Activated CD4-positive, alpha-beta memory T cell treated with anti-CD3 and anti-CD28 coated beads, Interleukin-2, amount 10 ng/mL, durations not matched to agents 7 days and 5 days (primary cell): ENCODE measurements at regions not wholly inside any gene's neighbourhood (a gene's known extent, or its start where the extent isn't known, plus 50 kb on each side); places are given as distances from the start of the nearest gene placed in this dataset.

Experiments used
- CTCF ChIA-PET: fragments of 350-600 bp; sonication (Branson Sonifier 250); formaldehyde crosslinking; loops from one replicate; lab custom pipeline; 2021; ENCODE audit warnings: antibody characterized with exemption, inconsistent platforms; lab: Charles Lee
- POLR2A ChIA-PET: fragments of 350-600 bp; sonication (Branson Sonifier 250); formaldehyde crosslinking; loops from one replicate; lab custom pipeline; 2021; ENCODE audit warnings: antibody characterized with exemption; lab: Charles Lee
- DNase-seq: peaks from one replicate; pipeline ENCODE4 v3.0.0-alpha.2; 2020
- H3K27ac Mint-ChIP-seq: one replicate; pipeline ENCODE4 v1.8.0; 2021; ENCODE audit warnings: mild to moderate bottlenecking, mixed read lengths
- H3K27me3 Mint-ChIP-seq: one replicate; pipeline ENCODE4 v1.8.0; 2021; ENCODE audit warnings: mixed read lengths
- H3K36me3 Mint-ChIP-seq: one replicate; pipeline ENCODE4 v1.8.0; 2021; ENCODE audit warnings: low read depth, mixed read lengths
- H3K4me1 Mint-ChIP-seq: one replicate; pipeline ENCODE4 v1.8.0; 2021; ENCODE audit warnings: mixed read lengths
- H3K4me3 Mint-ChIP-seq: one replicate; pipeline ENCODE4 v1.8.0; 2021; ENCODE audit warnings: mild to moderate bottlenecking, mixed read lengths
- H3K9me3 Mint-ChIP-seq: one replicate; pipeline ENCODE4 v1.8.0; 2021; ENCODE audit warnings: mixed read lengths

GRCh38 chr5:10090074-10090473, 159.6 kb downstream of the ATPSCKMT start:
- Mint-ChIP-seq H3K27me3 (no peaks in the 10 kb centered on the region), H3K27ac (no peak overlapping the region), H3K4me1 (no peaks in the 10 kb centered on the region), H3K4me3 (no peak overlapping the region), H3K36me3 (no peaks in the 10 kb centered on the region), H3K9me3 (peaks cover 5% of the 10 kb centered on the region)
- POLR2A ChIA-PET: no interaction called here
- CTCF ChIA-PET: no interaction called here
- no peak for DNase-seq

GRCh38 chr5:10085185-10085584, 164.5 kb downstream of the ATPSCKMT start:
- H3K4me1 Mint-ChIP-seq: no peaks in the 10 kb centered on the region
- no peaks in the 10 kb centered on the region for H3K36me3 Mint-ChIP-seq
- no peaks in the 10 kb centered on the region for H3K27me3 Mint-ChIP-seq
- CTCF ChIA-PET: no interaction called here
- no peak overlapping the region for H3K4me3 Mint-ChIP-seq
- DNase-seq: no peak
- no peak overlapping the region for H3K27ac Mint-ChIP-seq
- POLR2A ChIA-PET: no interaction called here
- no peaks in the 10 kb centered on the region for H3K9me3 Mint-ChIP-seq

GRCh38 chr5:10081584-10081983, 168.1 kb downstream of the ATPSCKMT start:
- Mint-ChIP-seq H3K27me3 (no peaks in the 10 kb centered on the region), H3K27ac (no peak overlapping the region), H3K9me3 (no peaks in the 10 kb centered on the region), H3K36me3 (no peaks in the 10 kb centered on the region), H3K4me1 (no peaks in the 10 kb centered on the region), H3K4me3 (no peak overlapping the region)
- ChIA-PET CTCF (no interaction called here), POLR2A (no interaction called here)
- DNase-seq: no peak

GRCh38 chr5:10077791-10078545, 171.7 kb downstream of the ATPSCKMT start:
- Mint-ChIP-seq H3K4me3 (no peak overlapping the region), H3K27me3 (no peaks in the 10 kb centered on the region), H3K27ac (no peak overlapping the region), H3K9me3 (no peaks in the 10 kb centered on the region), H3K4me1 (no peaks in the 10 kb centered on the region), H3K36me3 (no peaks in the 10 kb centered on the region)
- ChIA-PET CTCF (no interaction called here), POLR2A (no interaction called here)
- no peak for DNase-seq

- Mint-ChIP-seq H3K36me3 (no peaks in the 10 kb centered on the region), H3K4me3 (no peak overlapping the region), H3K4me1 (no peaks in the 10 kb centered on the region), H3K27ac (no peak overlapping the region), H3K9me3 (no peaks in the 10 kb centered on the region), H3K27me3 (no peaks in the 10 kb centered on the region)
- POLR2A ChIA-PET: no interaction called here
- no peak for DNase-seq
- CTCF ChIA-PET: no interaction called here
Observed at GRCh38 chr5:10073441-10074104, 176.1 kb downstream of the ATPSCKMT start.

- Mint-ChIP-seq H3K9me3 (peaks cover 13% of the 10 kb centered on the region), H3K36me3 (no peaks in the 10 kb centered on the region), H3K27me3 (no peaks in the 10 kb centered on the region), H3K27ac (no peak overlapping the region), H3K4me1 (no peaks in the 10 kb centered on the region), H3K4me3 (no peak overlapping the region)
- no peak for DNase-seq
- POLR2A ChIA-PET: no interaction called here
- CTCF ChIA-PET: no interaction called here
Observed at GRCh38 chr5:10069637-10070313, 179.9 kb downstream of the ATPSCKMT start.

GRCh38 chr5:10065428-10066000, 184.2 kb downstream of the ATPSCKMT start:
- POLR2A ChIA-PET: no interaction called here
- no peak overlapping the region for H3K4me3 Mint-ChIP-seq
- DNase-seq: no peak
- H3K4me1 Mint-ChIP-seq: no peaks in the 10 kb centered on the region
- H3K27me3 Mint-ChIP-seq: no peaks in the 10 kb centered on the region
- no peaks in the 10 kb centered on the region for H3K36me3 Mint-ChIP-seq
- CTCF ChIA-PET: no interaction called here
- H3K9me3 Mint-ChIP-seq: peaks cover 13% of the 10 kb centered on the region
- H3K27ac Mint-ChIP-seq: no peak overlapping the region

GRCh38 chr5:10064546-10065195, 185.0 kb downstream of the ATPSCKMT start:
- ChIA-PET POLR2A (no interaction called here), CTCF (no interaction called here)
- Mint-ChIP-seq H3K36me3 (no peaks in the 10 kb centered on the region), H3K27me3 (no peaks in the 10 kb centered on the region), H3K27ac (no peak overlapping the region), H3K4me1 (no peaks in the 10 kb centered on the region), H3K9me3 (peaks cover 13% of the 10 kb centered on the region), H3K4me3 (no peak overlapping the region)
- no peak for DNase-seq

- ChIA-PET CTCF (no interaction called here), POLR2A (no interaction called here)
- Mint-ChIP-seq H3K27me3 (no peaks in the 10 kb centered on the region), H3K27ac (no peak overlapping the region), H3K4me1 (no peaks in the 10 kb centered on the region), H3K9me3 (peaks cover 13% of the 10 kb centered on the region), H3K4me3 (no peak overlapping the region), H3K36me3 (no peaks in the 10 kb centered on the region)
- DNase-seq: no peak
Observed at GRCh38 chr5:10063997-10064396, 185.7 kb downstream of the ATPSCKMT start.

- H3K36me3 Mint-ChIP-seq: no peaks in the 10 kb centered on the region
- H3K9me3 Mint-ChIP-seq: no peaks in the 10 kb centered on the region
- no peak for DNase-seq
- ChIA-PET CTCF (no interaction called here), POLR2A (no interaction called here)
- no peaks in the 10 kb centered on the region for H3K4me1 Mint-ChIP-seq
- H3K27me3 Mint-ChIP-seq: no peaks in the 10 kb centered on the region
- H3K27ac Mint-ChIP-seq: no peak overlapping the region
- no peak overlapping the region for H3K4me3 Mint-ChIP-seq
Observed at GRCh38 chr5:10059980-10060379, 189.7 kb downstream of the ATPSCKMT start.

- ChIA-PET POLR2A (no interaction called here), CTCF (no interaction called here)
- no peaks in the 10 kb centered on the region for H3K27me3 Mint-ChIP-seq
- no peak overlapping the region for H3K4me3 Mint-ChIP-seq
- no peaks in the 10 kb centered on the region for H3K4me1 Mint-ChIP-seq
- H3K9me3 Mint-ChIP-seq: no peaks in the 10 kb centered on the region
- no peak for DNase-seq
- H3K36me3 Mint-ChIP-seq: no peaks in the 10 kb centered on the region
- no peak overlapping the region for H3K27ac Mint-ChIP-seq
Observed at GRCh38 chr5:10059556-10059955, 190.1 kb downstream of the ATPSCKMT start.

- no peaks in the 10 kb centered on the region for H3K36me3 Mint-ChIP-seq
- no peaks in the 10 kb centered on the region for H3K27me3 Mint-ChIP-seq
- no peak overlapping the region for H3K27ac Mint-ChIP-seq
- H3K4me3 Mint-ChIP-seq: no peak overlapping the region
- POLR2A ChIA-PET: no interaction called here
- H3K9me3 Mint-ChIP-seq: peaks cover 7% of the 10 kb centered on the region
- DNase-seq: no peak
- CTCF ChIA-PET: no interaction called here
- H3K4me1 Mint-ChIP-seq: no peaks in the 10 kb centered on the region
Observed at GRCh38 chr5:10057356-10057755, 192.3 kb downstream of the ATPSCKMT start.

GRCh38 chr5:10056228-10056760, 193.4 kb downstream of the ATPSCKMT start:
- H3K36me3 Mint-ChIP-seq: no peaks in the 10 kb centered on the region
- peaks cover 14% of the 10 kb centered on the region for H3K9me3 Mint-ChIP-seq
- H3K4me1 Mint-ChIP-seq: no peaks in the 10 kb centered on the region
- no peaks in the 10 kb centered on the region for H3K27me3 Mint-ChIP-seq
- H3K4me3 Mint-ChIP-seq: no peak overlapping the region
- POLR2A ChIA-PET: no interaction called here
- CTCF ChIA-PET: no interaction called here
- H3K27ac Mint-ChIP-seq: no peak overlapping the region
- DNase-seq: no peak
